T-helper 1 cell treated with Interleukin-12 subunit alpha and Interleukin-12 subunit beta and Interleukin-4 antibody, amounts not matched to agents 30 ng/mL and 1 ng/mL, for 36 hours (primary cell): ENCODE measurements at regions not wholly inside any gene's neighbourhood (a gene's known extent, or its start where the extent isn't known, plus 50 kb on each side); places are given as distances from the start of the nearest gene placed in this dataset.
"Not testable (repeated sequence)": the region's sequence is repeated elsewhere in the genome, so short reads cannot be mapped to it uniquely, and the experiment has no call there.

Source experiments
- intact Hi-C: fragments of 100-400 bp; cut with micrococcal nuclease; formaldehyde crosslinking; loops from one replicate; pipeline ENCODE4 v1.15.1; 2024

GRCh38 chr1:157231846-157232525 is 93.8 kb upstream of the ETV3 start:
- intact Hi-C loops, result no loop called here

GRCh38 chr1:157230500-157230899 is 92.3 kb upstream of the ETV3 start:
- intact Hi-C loops, result no loop called here

- intact Hi-C loops, result no loop called here
Measured at GRCh38 chr1:157227700-157228099, 89.5 kb upstream of the ETV3 start.

- intact Hi-C loops, result no loop called here
Measured at GRCh38 chr1:157226739-157227138, 88.5 kb upstream of the ETV3 start.

DNA sequence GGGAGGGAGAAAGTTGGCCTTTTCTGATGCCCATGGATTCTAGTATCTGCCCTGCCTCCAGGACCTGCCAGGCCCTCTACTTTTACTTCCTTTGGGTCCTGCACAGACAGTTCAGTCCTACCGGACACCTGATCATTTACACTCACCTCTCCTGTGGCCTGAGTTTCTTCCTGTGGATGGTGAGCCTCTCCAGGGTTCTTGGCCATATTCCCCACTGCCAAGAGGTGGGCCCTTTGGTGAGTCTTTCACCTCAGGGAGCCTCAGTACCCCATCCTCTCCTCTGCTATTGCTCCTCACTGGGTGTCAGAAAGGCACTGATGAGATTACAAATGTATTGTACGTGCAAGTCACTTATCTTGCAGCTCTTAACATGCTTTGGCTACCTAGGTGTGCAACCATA is 81.4 kb upstream of the ETV3 start:
- intact Hi-C loops, result no loop called here

DNA sequence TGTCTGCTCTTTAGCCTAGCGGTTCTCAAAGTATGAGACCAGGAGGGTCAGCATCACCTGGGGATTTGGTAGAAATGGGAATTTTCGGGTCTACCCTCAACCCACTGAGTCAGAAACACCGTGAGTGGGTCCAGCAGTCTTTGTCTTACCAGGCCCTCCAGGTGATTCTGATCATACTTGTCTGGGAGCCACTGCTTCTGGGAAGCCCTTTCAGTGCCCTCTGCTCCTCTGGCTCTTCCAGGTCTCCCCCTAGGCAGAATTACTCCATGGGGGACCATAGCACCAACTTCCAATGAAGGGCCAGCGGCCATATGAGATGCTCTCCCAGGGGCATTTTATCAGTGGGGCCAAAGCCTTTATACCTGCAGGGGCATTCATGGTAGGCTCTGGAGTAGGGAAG is 81.0 kb upstream of the ETV3 start:
- intact Hi-C loops, result no loop called here

- intact Hi-C loops, result no loop called here
Measured at GRCh38 chr1:157218671-157219070, 80.5 kb upstream of the ETV3 start.

DNA sequence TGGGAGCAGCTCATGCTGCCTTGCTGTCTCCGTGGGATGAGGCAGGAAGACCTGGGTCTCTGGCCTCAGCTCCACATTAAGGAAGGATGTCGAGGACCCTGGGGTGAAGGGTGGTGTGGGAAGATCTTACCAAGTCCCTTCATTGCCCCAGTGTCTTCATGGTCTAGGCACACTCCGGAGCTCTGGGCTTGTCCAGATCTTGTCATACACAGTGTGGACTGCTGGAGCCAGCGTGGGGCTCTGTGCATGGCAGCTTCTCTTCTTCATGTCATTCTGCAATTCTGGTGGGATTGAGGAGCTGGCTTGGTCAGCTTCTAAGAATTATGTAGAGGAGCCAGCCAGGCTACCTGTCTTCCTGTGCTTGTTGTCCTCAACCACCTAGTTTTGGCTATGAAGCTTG is 79.3 kb upstream of the ETV3 start:
- intact Hi-C loops, result no loop called here

DNA sequence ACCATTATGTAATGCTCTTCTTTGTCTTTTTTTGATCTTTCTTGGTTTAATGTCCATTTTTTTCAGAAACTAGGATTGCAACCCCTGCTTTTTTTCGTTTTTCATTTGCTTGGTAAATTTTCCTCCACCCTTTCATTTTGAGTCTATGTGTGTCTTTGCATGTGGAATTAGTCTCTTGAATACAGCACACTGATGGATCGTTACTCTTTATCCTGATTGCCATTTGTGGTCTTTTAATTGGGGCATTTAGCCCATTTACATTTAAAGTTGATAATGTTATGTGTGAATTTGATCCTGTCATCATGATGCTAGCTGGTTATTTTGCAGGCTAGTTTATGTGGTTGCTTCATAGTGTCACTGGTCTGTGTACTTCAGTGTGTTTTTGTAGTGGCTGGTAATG is 75.6 kb upstream of the ETV3 start:
- intact Hi-C loops, result no loop called here

DNA sequence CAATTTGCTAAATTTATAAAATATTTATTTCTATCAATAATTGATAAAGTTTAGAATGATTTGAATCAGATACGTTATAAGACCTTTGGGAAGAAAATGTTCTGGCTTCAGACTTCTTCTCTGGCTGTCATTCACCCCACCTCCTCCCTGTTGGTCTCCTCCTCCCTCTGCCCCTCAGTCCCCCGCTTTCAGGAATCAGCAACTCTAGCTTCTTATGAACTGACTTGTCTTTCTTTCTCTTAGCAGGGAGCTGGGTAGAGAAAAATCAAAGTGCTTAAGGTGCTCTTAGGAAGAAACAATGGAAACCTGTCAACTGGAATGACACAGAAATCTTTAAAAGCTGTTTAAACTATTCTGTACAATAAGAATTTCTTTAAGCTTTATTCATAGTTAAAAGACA is 71.3 kb upstream of the ETV3 start:
- intact Hi-C loops, result no loop called here

DNA sequence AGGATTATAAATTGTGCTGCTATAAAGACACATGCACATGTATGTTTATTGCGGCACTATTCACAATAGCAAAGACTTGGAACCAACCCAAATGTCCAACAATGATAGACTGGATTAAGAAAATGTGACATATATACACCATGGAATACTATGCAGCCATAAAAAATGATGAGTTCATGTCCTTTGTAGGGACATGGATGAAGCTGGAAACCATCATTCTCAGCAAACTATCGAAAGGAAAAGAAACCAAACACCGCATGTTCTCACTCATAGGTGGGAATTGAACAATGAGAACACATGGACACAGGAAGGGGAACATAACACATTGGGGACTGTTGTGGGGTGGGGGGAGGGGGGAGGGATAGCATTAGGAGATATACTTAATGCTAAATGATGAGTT is 67.8 kb upstream of the ETV3 start:
- intact Hi-C loops, result not testable (repeated sequence)

GRCh38 chr1:157203166-157203565 is 65.0 kb upstream of the ETV3 start:
- intact Hi-C loops, result no loop called here

DNA sequence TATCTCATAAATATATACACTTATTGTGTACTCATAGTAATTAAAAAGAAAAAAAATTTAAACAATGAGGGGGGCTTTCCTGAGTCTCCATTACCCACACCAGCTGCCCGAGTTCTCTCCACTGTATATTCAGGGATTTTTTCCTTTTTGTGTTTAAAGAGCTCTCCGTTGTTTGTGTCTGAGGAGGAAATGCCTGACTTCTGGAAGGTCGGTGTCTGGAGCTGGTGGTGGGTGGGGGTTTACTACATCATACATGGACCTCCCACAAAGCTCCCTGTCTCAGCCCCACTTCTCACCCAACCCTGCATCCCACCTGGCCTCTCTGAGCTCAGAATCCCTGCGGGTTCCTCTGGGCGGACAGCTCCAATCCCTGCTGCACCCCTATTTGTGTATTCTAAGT is 64.1 kb upstream of the ETV3 start:
- intact Hi-C loops, result no loop called here

GRCh38 chr1:157201767-157202166 is 63.6 kb upstream of the ETV3 start:
- intact Hi-C loops, result no loop called here

DNA sequence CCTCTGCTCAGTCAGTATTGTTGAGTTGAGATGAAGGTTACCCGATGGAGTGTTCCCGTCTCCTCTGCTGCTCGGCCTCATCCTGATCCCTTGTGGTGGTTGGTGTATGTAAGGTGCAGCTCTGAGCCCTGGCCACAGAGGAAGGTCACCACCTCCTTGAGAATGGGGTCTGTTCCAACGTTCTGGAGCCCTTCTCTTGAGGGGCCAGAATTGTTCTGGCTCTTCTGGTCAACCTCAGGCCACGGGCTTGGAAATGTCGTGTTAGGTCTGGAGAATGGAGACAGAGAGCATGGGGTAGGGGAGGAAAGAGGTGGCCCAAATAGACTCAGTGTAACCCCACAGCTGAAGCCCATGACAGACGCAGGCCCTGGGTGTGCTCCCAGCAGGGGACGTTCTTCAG is 62.3 kb upstream of the ETV3 start:
- intact Hi-C loops, result no loop called here

GRCh38 chr1:157199421-157199755 is 61.2 kb upstream of the ETV3 start:
- intact Hi-C loops, result no loop called here

GRCh38 chr1:157198619-157199420 is 60.6 kb upstream of the ETV3 start:
- intact Hi-C loops, result no loop called here

- intact Hi-C loops, result no loop called here
Measured at GRCh38 chr1:157197906-157198435, 59.8 kb upstream of the ETV3 start.

DNA sequence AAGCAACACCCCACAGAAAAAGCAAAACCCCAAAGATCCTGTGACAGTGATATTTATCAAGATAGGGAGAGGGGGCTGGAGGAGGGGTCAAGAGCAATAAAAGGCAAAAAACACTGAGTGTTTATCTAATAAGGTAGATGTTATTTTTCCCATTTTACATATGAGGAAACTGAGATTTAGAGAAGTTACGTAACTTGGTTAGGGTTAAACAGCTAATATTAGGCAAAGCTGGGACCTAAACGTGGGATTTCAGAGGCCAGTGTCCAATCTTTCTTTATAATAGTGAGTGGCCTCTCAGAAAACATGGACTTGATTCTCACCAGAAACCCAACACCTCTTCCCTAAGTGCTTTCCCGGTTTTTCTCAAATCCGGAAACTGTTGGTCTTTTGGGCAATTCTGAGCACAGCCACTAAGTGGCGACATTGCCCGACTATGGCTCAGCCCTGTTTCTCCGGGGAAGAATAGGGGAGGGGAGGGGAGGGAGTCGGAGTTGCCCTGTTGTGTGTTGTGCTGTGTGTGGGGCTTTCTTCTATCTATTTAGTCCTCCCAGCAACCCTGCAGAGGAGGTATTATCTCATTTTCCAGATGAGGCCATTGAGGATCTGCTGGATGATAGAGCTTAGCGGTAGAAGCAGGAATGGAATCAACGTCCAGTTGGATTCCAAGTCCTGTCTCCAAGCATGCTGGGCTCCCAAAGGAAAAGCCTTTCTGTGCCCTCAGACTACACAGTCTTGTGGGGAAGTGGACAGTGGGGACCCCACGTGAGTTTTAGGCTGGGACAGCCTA is 58.7 kb upstream of the ETV3 start:
- intact Hi-C loops, result not testable (repeated sequence)

GRCh38 chr1:157196245-157196543 is 58.0 kb upstream of the ETV3 start:
- intact Hi-C loops, result no loop called here

GRCh38 chr1:157195521-157196244 is 57.5 kb upstream of the ETV3 start:
- intact Hi-C loops, result no loop called here
